Loucy (cell line): ENCODE measurements at regions not wholly inside any gene's neighbourhood (a gene's known extent, or its start where the extent isn't known, plus 50 kb on each side); places are given as distances from the start of the nearest gene placed in this dataset.
"Not testable (repeated sequence)": the region's sequence is repeated elsewhere in the genome, so short reads cannot be mapped to it uniquely, and the experiment has no call there.

Source experiments
- H2AFZ ChIP-seq: fragments of 200-600 bp; sonication (generic); 2 replicates; pipeline ENCODE4 v1.6.0; 2016; ENCODE audit warnings: antibody characterized with exemption, mild to moderate bottlenecking, low read length, moderate library complexity
- H3F3A ChIP-seq: fragments of 200-600 bp; 2 replicates; pipeline ENCODE4 v1.6.0; 2016; ENCODE audit warnings: antibody characterized with exemption, low read depth, mild to moderate bottlenecking
- H3K27me3 ChIP-seq: fragments of 200-600 bp; sonication (generic); 2 replicates; pipeline ENCODE4 v1.6.1; 2014; ENCODE audit warnings: low read length, mild to moderate bottlenecking; ENCODE audit not compliant: insufficient read depth, poor library complexity, severe bottlenecking
- H3K36me3 ChIP-seq: fragments of 200-600 bp; sonication (generic); 2 replicates; pipeline ENCODE4 v1.6.1; 2016; ENCODE audit warnings: low read length; ENCODE audit not compliant: insufficient read depth
- H3K4me1 ChIP-seq: fragments of 200-600 bp; sonication (generic); 2 replicates; pipeline ENCODE4 v1.5.1; 2014; ENCODE audit warnings: low read length, mild to moderate bottlenecking; ENCODE audit not compliant: insufficient read depth, poor library complexity, severe bottlenecking
- H3K4me2 ChIP-seq: fragments of 200-600 bp; sonication (generic); 2 replicates; pipeline ENCODE4 v1.6.0; 2014; ENCODE audit warnings: antibody characterized with exemption, low read length, low read depth, mild to moderate bottlenecking; ENCODE audit not compliant: poor library complexity, severe bottlenecking
- H3K4me3 ChIP-seq: fragments of 200-600 bp; sonication (generic); 2 replicates; pipeline ENCODE4 v1.5.1; 2014; ENCODE audit warnings: low read length, mild to moderate bottlenecking, mixed read lengths; ENCODE audit not compliant: poor library complexity, severe bottlenecking
- H3K79me2 ChIP-seq: fragments of 200-600 bp; sonication (generic); 2 replicates; pipeline ENCODE4 v1.6.1; 2014; ENCODE audit warnings: low read length; ENCODE audit not compliant: insufficient read depth
- H3K9ac ChIP-seq: fragments of 200-600 bp; sonication (generic); 2 replicates; pipeline ENCODE4 v1.6.0; 2014; ENCODE audit warnings: mild to moderate bottlenecking, low read depth, low read length, moderate library complexity; ENCODE audit not compliant: poor library complexity, severe bottlenecking
- H3K9me2 ChIP-seq: fragments of 200-600 bp; sonication (generic); replicated peaks from 2 replicates; pipeline ENCODE4 v1.6.1; 2016; ENCODE audit warnings: low read depth, low read length, mixed read lengths
- H3K9me3 ChIP-seq: fragments of 200-600 bp; sonication (generic); 2 replicates; pipeline ENCODE4 v1.6.1; 2014; ENCODE audit warnings: mild to moderate bottlenecking, antibody characterized with exemption, low read length, low read depth; ENCODE audit not compliant: insufficient read depth
- H4K20me1 ChIP-seq: fragments of 200-600 bp; sonication (generic); 2 replicates; pipeline ENCODE4 v1.6.0; 2014; ENCODE audit warnings: antibody characterized with exemption, low read length, mild to moderate bottlenecking; ENCODE audit not compliant: insufficient read depth, poor library complexity, severe bottlenecking
- CTCF ChIP-seq: fragments of 200-600 bp; sonication (generic); conservative IDR thresholded peaks from 2 replicates; pipeline ENCODE4 v1.5.1; 2014; ENCODE audit warnings: mild to moderate bottlenecking, antibody characterized with exemption, low read length
- EZH2phosphoT487 ChIP-seq: fragments of 200-600 bp; IDR thresholded peaks from 2 replicates; pipeline ENCODE4 v1.6.1; 2018; ENCODE audit warnings: antibody characterized with exemption, mild to moderate bottlenecking, moderate library complexity, borderline replicate concordance

- Histone ChIP-seq H3K9me2 (no peaks in the 10 kb centered on the region), H3K79me2 (no peaks in the 10 kb centered on the region), H3K4me2 (no peak overlapping the region), H4K20me1 (no peaks in the 10 kb centered on the region), H3K36me3 (no peaks in the 10 kb centered on the region), H3K27me3 (no peaks in the 10 kb centered on the region), H3K9me3 (no peaks in the 10 kb centered on the region), H3K4me1 (no peaks in the 10 kb centered on the region), H3K4me3 (no peak overlapping the region), H3F3A (no peaks in the 10 kb centered on the region), H2AFZ (no peak overlapping the region), H3K9ac (no peak overlapping the region)
- TF ChIP-seq EZH2phosphoT487: no peak
- no peak for TF ChIP-seq CTCF
These were observed 67.0 kb downstream of the OR5AK2 start for GRCh38 chr11:57055744-57056143.

- no peak overlapping the region for H2AFZ ChIP-seq
- H3K4me2 ChIP-seq: no peak overlapping the region
- H3K9me3 ChIP-seq: no peaks in the 10 kb centered on the region
- H3K9me2 ChIP-seq: no peaks in the 10 kb centered on the region
- no peaks in the 10 kb centered on the region for H3K27me3 ChIP-seq
- H3K79me2 ChIP-seq: no peaks in the 10 kb centered on the region
- H3K36me3 ChIP-seq: no peaks in the 10 kb centered on the region
- no peaks in the 10 kb centered on the region for H3F3A ChIP-seq
- no peak for TF ChIP-seq CTCF
- TF ChIP-seq EZH2phosphoT487: no peak
- no peak overlapping the region for H3K9ac ChIP-seq
- no peaks in the 10 kb centered on the region for H4K20me1 ChIP-seq
- no peaks in the 10 kb centered on the region for H3K4me1 ChIP-seq
- no peak overlapping the region for H3K4me3 ChIP-seq
These were observed 68.0 kb downstream of the OR5AK2 start for GRCh38 chr11:57056735-57057134.

- no peak for TF ChIP-seq CTCF
- no peak for TF ChIP-seq EZH2phosphoT487
- Histone ChIP-seq H4K20me1 (no peaks in the 10 kb centered on the region), H2AFZ (no peak overlapping the region), H3K9me2 (no peaks in the 10 kb centered on the region), H3K4me1 (no peaks in the 10 kb centered on the region), H3K27me3 (no peaks in the 10 kb centered on the region), H3F3A (no peaks in the 10 kb centered on the region), H3K79me2 (no peaks in the 10 kb centered on the region), H3K9me3 (no peaks in the 10 kb centered on the region), H3K9ac (no peak overlapping the region), H3K4me2 (no peak overlapping the region), H3K4me3 (no peak overlapping the region), H3K36me3 (no peaks in the 10 kb centered on the region)
These were observed 68.8 kb downstream of the OR5AK2 start for GRCh38 chr11:57057561-57057960.

GRCh38 chr11:57062957-57063356 lies 74.2 kb downstream of the OR5AK2 start:
- H3K9me2 ChIP-seq, H3F3A ChIP-seq, H3K4me1 ChIP-seq, H3K27me3 ChIP-seq, H3K9ac ChIP-seq, H3K9me3 ChIP-seq, H3K4me2 ChIP-seq, H3K4me3 ChIP-seq, H3K36me3 ChIP-seq, H4K20me1 ChIP-seq, H2AFZ ChIP-seq, H3K79me2 ChIP-seq: not testable (repeated sequence)
